Stomach (tissue), 8 donors: ENCODE measurements at regions not wholly inside any gene's neighbourhood (a gene's known extent, or its start where the extent isn't known, plus 50 kb on each side); places are given as distances from the start of the nearest gene placed in this dataset.

ENCODE experiments used
- DNase-seq, 2 donors: peaks; one replicate each; pipeline versions ENCODE4 v3.0.0 to v3.0.0-alpha.2; 2013 to 2019
- H3K27ac ChIP-seq, 5 donors: fragments of 200-600 bp in 4 of 5; sonication (generic) in 4 of 5; one replicate each; pipeline ENCODE4 v1.5.1; 2013 to 2019; ENCODE audit warnings: mild to moderate bottlenecking in 1 of 5, moderate library complexity in 1 of 5
- H3K27me3 ChIP-seq, 3 donors: fragments of 200-600 bp; sonication (generic); one replicate each; pipeline ENCODE4 v1.5.1; 2017 to 2019; ENCODE audit warnings: mixed run types in 1 of 3
- H3K36me3 ChIP-seq, 4 donors: fragments of 200-600 bp; sonication (generic); 1 replicate in 3 of 4; 2 replicates in 1 of 4; pipeline ENCODE4 v1.5.1; 2016 to 2019
- H3K4me1 ChIP-seq, 4 donors: fragments of 200-600 bp; sonication (generic); one replicate each; pipeline ENCODE4 v1.5.1; 2016 to 2019
- H3K4me3 ChIP-seq, 4 donors: fragments of 200-600 bp; sonication (generic) in 3 of 4; one replicate each; pipeline ENCODE4 v1.5.1; 2016 to 2019; ENCODE audit warnings: mild to moderate bottlenecking in 1 of 4
- H3K9me3 ChIP-seq, 4 donors: fragments of 200-600 bp; sonication (generic); one replicate each; pipeline ENCODE4 v1.5.1; 2016 to 2019
- EP300 ChIP-seq: sonication (generic); formaldehyde crosslinking; IDR thresholded peaks from one replicate; pipeline ENCODE4 v1.6.1; 2017; ENCODE audit warnings: antibody characterized with exemption
- POLR2A ChIP-seq, 4 donors: fragments of 450-650 bp; IDR thresholded peaks; one replicate each; pipeline ENCODE4 v1.6.1; 2016; ENCODE audit warnings: antibody characterized with exemption in 4 of 4, control low read depth in 2 of 4, mild to moderate bottlenecking in 1 of 4, moderate library complexity in 1 of 4
- POLR2AphosphoS5 ChIP-seq, 3 donors: sonication (generic); formaldehyde crosslinking; IDR thresholded peaks; one replicate each; pipeline ENCODE4 v1.6.1; 2016; ENCODE audit warnings: antibody characterized with exemption in 3 of 3
- WGBS, 5 donors: extraction: QIAGEN DNeasy Blood & Tissue Kit in 3 of 5; methylation state at CpG; one replicate each; pipeline versions ENCODE4 v1.1.5 to v1.1.7; 2013 to 2018; 5-methylcytosine and 5-hydroxymethylcytosine counted together
- intact Hi-C: fragments of 100-400 bp; cut with DNase I; formaldehyde crosslinking; loops from one replicate; pipeline ENCODE4 v1.15.1; 2023; ENCODE audit warnings: low total_unique reads
- TF ChIP-seq, protein P1 (sequence below), 7 experiments: fragments of 450-650 bp in 4 of 7; fragments of 200-600 bp in 3 of 7; sonication (generic) in 3 of 7; IDR thresholded peaks; one replicate each; pipeline ENCODE4 v1.5.1; 2016 to 2019; ENCODE audit warnings: antibody characterized with exemption in 7 of 7, control low read depth in 2 of 7, mild to moderate bottlenecking in 1 of 7
- donor health status: healthy with polysubstance abuse.
- donor health status: Bipolar disorder and iron deficiency.
- donor health status: healthy.

DNA sequence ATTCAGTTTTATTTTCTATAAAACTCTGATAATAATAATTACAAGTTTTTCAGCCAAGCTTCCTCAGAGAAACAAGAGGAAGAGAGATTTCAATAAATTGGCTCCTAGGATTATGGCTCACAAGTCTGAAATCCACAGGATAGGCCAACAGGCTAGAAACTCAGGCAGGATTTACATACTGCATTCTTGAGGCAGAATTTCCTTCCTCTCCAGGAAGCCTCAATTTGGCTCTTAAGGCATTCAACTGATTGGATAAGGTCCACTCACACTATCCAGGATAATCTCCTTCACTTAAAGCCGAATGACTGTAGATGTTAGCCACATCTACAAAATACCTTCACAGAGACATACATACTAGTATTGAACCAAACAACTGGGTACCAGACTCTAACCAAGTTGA, 120.3 kb upstream of the FAT3 start:
- intact Hi-C loops, result no loop called here
- WGBS, 5 donors, result 88 to 94% (median 89%) methylated on average over 1 of the region's 1 CpG
- TF ChIP-seq POLR2A (IDR thresholded peaks at IDR 0.05) (no peak), EP300 (no peak), POLR2AphosphoS5 (IDR thresholded peaks at IDR 0.05) (no peak)
- TF ChIP-seq, protein P1, sequence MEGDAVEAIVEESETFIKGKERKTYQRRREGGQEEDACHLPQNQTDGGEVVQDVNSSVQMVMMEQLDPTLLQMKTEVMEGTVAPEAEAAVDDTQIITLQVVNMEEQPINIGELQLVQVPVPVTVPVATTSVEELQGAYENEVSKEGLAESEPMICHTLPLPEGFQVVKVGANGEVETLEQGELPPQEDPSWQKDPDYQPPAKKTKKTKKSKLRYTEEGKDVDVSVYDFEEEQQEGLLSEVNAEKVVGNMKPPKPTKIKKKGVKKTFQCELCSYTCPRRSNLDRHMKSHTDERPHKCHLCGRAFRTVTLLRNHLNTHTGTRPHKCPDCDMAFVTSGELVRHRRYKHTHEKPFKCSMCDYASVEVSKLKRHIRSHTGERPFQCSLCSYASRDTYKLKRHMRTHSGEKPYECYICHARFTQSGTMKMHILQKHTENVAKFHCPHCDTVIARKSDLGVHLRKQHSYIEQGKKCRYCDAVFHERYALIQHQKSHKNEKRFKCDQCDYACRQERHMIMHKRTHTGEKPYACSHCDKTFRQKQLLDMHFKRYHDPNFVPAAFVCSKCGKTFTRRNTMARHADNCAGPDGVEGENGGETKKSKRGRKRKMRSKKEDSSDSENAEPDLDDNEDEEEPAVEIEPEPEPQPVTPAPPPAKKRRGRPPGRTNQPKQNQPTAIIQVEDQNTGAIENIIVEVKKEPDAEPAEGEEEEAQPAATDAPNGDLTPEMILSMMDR (IDR thresholded peaks at IDR 0.05), result no peak
- Histone ChIP-seq H3K9me3 (no peaks in the 10 kb centered on the region), H3K27ac (no peak overlapping the region), H3K4me1 (no peaks in the 10 kb centered on the region), H3K36me3 (no peaks in the 10 kb centered on the region), H3K27me3 (no peaks in the 10 kb centered on the region), H3K4me3 (no peak overlapping the region)
- DNase-seq, result no peak

DNA sequence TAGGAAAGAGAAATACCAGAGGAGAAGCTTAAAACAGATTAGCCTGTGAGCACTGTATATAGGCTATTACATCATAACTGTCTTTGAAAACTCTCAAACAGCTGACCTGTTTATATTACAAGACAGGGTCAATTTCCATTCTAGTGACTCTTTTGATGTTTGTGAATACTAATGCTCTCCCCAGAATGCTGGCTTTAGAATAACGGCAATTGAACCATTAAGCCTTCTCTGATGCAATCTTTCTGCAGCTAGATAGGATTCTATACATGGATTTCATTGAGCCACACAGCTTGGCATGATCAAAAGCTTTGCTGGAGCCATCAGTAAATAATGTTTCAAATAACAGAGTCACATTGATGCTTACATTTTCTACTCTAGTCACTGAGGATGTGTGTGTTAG, 122.7 kb upstream of the FAT3 start:
- Histone ChIP-seq H3K27ac (no peak overlapping the region), H3K4me1 (no peaks in the 10 kb centered on the region), H3K4me3 (no peak overlapping the region), H3K36me3 (no peaks in the 10 kb centered on the region), H3K27me3 (no peaks in the 10 kb centered on the region), H3K9me3 (no peaks in the 10 kb centered on the region)
- no peak for TF ChIP-seq POLR2A (IDR thresholded peaks at IDR 0.05)
- TF ChIP-seq EP300, result no peak
- TF ChIP-seq, protein P1 (IDR thresholded peaks at IDR 0.05), result no peak
- no peak for TF ChIP-seq POLR2AphosphoS5 (IDR thresholded peaks at IDR 0.05)
- 43 to 74% (median 65%) methylated on average over 1 of the region's 1 CpG for WGBS, 5 donors
- intact Hi-C loops, result no loop called here
- DNase-seq, result no peak

GRCh38 chr11:92099183-92099582, 125.4 kb upstream of the FAT3 start:
- no peak for TF ChIP-seq POLR2A (IDR thresholded peaks at IDR 0.05)
- no peak for TF ChIP-seq POLR2AphosphoS5 (IDR thresholded peaks at IDR 0.05)
- TF ChIP-seq, protein P1 (IDR thresholded peaks at IDR 0.05), result no peak
- no peak for TF ChIP-seq EP300
- Histone ChIP-seq H3K27me3 (no peaks in the 10 kb centered on the region), H3K4me1 (no peaks in the 10 kb centered on the region), H3K36me3 (no peaks in the 10 kb centered on the region), H3K9me3 (no peaks in the 10 kb centered on the region), H3K27ac (no peak overlapping the region), H3K4me3 (no peak overlapping the region)
- DNase-seq, result no peak
- WGBS, 5 donors, result 64 to 88% (median 84%) methylated on average over 1 of the region's 1 CpG
- intact Hi-C loops, result no loop called here

DNA sequence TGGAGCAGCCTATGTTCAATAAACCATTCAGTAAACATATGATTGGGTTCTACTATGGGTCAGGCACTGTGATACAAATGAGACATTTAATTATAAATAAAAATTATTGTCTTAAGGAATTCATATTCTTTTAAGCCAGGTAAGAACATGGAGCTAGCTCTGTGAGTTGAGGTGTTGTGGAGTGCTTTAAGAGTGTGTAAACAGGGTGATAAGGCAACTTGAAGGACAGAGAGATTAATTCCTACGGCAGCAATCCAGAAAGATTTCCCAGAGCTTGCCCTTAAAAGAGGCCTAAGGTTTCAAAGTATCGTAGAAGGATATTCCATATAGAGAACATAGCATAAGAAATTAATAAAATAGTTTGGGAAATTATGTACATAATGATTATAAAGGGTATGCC, 126.4 kb upstream of the FAT3 start:
- Histone ChIP-seq H3K4me1 (no peaks in the 10 kb centered on the region), H3K27ac (no peak overlapping the region), H3K9me3 (no peaks in the 10 kb centered on the region), H3K4me3 (no peak overlapping the region), H3K27me3 (no peaks in the 10 kb centered on the region), H3K36me3 (no peaks in the 10 kb centered on the region)
- DNase-seq, result no peak
- intact Hi-C loops, result no loop called here
- TF ChIP-seq POLR2AphosphoS5 (IDR thresholded peaks at IDR 0.05), result no peak
- TF ChIP-seq, protein P1 (IDR thresholded peaks at IDR 0.05), result no peak
- TF ChIP-seq POLR2A (IDR thresholded peaks at IDR 0.05), result no peak
- no peak for TF ChIP-seq EP300
- WGBS, 5 donors, result 29 to 60% (median 46%) methylated on average over 2 of the region's 2 CpGs
